NCI-H2196 (cell line): ENCODE measurements at regions not wholly inside any gene's neighbourhood (a gene's known extent, or its start where the extent isn't known, plus 50 kb on each side); places are given as distances from the start of the nearest gene placed in this dataset.
"Not testable (repeated sequence)": the region's sequence is repeated elsewhere in the genome, so short reads cannot be mapped to it uniquely, and the experiment has no call there.

Experiments used
- DNase-seq: peaks from one replicate; lab custom pipeline; 2025; ENCODE audit not compliant: unreplicated experiment; lab: John Stamatoyannopoulos, UW

GRCh38 chr6:147651-148050, 144.6 kb upstream of the DUSP22 start:
- DNase-seq, result not testable (repeated sequence)

GRCh38 chr6:148051-148984, 144.0 kb upstream of the DUSP22 start:
- DNase-seq, result peak; percentile 42

- not testable (repeated sequence) for DNase-seq
Observed at GRCh38 chr6:150147-150546, 142.1 kb upstream of the DUSP22 start.

GRCh38 chr6:152436-152835, 139.9 kb upstream of the DUSP22 start:
- not testable (repeated sequence) for DNase-seq

- DNase-seq, result not testable (repeated sequence)
Observed at GRCh38 chr6:153026-153425, 139.3 kb upstream of the DUSP22 start.

GRCh38 chr6:153867-154266, 138.4 kb upstream of the DUSP22 start:
- not testable (repeated sequence) for DNase-seq

DNA sequence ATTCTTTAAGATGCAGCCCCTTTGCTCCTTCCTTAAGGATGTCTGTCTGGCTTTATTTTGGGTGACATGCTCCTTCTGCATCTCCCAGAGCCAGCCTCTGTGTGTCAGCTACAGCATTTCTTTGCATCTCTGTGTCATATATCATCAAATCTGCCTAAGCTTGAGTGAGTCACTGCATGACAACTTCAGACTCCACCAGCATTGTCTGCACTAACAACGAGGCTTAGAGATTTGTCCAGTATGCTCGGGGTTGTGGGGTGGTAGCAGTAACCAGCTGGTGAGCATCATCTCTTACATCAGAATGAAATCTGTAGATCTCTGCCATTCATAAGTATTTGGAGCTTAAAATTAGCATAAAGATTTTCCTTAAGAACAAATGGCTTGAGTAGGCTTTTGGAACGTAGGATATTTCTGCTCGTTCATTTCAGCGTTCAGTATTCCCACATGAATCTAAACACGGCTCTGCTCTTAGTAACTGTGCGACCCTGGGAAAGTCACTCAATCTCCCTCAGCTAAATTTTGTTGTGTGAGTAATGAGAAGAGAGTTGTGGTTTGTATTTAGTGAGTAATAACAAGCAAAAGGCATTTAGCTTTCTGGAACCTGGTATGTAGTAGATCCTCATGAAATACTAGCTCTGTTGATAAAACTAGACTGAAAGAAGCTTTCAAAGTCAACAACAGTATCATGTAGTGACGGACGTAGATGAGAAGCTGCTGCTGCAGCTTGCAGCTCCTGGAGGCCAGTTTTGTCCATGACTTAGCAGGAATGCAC, 137.8 kb upstream of the DUSP22 start:
- DNase-seq, result not testable (repeated sequence)

DNA sequence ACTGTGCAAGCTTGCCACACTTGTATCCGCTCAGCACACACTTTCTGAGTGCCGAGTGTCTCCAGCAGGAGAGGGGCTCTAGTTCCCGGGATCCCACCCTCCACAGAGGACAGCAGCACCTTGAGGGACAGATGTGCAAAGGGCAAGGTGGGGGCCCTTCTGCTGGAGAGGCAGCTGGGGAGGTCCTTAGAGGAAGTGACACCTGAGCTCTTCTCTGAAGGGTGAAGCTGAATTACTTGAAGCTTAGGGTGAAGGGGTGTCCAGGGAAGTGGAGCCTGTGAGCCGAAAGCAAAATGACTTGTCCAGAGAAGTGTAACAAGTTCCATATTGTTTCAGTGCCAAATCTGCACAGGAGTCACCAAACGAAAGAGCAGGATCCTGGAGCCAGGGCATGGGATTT, 136.3 kb upstream of the DUSP22 start:
- DNase-seq, result no peak

DNA sequence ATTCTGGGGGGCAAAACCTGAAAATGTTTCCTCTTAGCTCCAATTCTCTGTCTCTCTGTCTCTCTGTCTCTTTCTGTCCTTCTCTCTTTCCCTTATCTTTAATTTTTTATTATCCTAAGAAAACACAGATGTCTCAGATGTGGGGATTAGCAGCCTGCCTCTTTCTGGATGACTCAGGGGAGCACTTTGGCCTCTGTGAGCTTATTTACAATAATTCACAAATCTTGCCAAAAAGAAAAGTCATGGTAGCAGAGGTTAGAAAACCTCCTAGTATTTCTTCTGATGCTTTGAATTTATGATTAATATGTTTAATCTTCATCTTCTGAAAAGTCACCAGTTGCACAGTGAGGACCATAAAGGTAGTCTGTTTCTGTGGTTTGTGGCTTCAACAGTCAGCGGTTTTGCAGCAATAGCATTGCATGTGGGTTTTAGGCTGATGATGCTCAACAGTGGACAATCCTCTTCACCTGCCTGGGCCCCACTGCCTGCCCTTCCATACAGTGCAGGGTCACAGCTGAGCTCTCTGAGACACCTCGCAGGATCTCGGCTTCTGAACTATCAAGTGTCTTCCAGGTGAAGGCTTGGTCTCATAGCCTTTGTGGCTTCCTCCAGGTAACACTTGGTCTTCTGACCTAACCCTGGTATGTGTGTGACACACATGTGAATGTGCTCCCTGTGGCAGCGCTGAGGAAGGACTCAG, 135.7 kb upstream of the DUSP22 start:
- not testable (repeated sequence) for DNase-seq

- DNase-seq, result not testable (repeated sequence)
Observed at GRCh38 chr6:157176-157575, 135.1 kb upstream of the DUSP22 start.

DNA sequence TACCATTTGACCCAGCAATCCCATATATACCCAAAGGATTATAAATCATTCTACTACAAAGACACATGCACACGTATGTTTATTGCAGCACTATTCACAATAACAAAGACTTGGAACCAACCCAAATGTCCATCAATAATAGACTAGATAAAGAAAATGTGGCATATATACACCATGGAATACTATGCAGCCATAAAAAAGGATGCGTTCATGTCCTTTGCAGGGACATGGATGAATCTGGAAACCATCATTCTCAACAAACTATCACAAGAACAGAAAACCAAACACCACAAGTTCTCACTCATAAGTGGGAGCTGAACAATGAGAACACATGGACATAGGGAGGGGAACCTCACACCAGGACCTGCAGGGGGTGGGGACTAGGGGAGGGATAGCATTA, 130.6 kb upstream of the DUSP22 start:
- DNase-seq, result not testable (repeated sequence)

- no peak for DNase-seq
Observed at GRCh38 chr6:164720-165119, 127.6 kb upstream of the DUSP22 start.

DNA sequence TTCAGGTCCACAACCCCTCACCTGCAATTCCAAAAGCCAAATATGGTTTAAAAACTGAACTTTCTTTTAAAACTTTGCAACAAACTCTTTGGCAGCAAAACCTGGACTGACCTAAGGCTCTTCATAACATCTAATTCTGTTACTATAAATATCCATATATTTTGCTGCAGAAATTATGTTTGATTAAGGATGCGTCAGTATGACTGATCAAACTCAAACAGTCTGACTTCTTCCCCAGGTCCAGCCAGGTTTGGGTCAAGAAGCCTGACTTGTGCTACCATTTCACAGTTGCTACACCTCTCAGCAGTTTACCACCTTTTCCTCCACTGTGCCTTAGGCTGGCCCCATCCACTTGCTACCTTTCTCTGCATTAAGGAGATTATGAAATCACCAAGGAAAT, 127.0 kb upstream of the DUSP22 start:
- no peak for DNase-seq

DNA sequence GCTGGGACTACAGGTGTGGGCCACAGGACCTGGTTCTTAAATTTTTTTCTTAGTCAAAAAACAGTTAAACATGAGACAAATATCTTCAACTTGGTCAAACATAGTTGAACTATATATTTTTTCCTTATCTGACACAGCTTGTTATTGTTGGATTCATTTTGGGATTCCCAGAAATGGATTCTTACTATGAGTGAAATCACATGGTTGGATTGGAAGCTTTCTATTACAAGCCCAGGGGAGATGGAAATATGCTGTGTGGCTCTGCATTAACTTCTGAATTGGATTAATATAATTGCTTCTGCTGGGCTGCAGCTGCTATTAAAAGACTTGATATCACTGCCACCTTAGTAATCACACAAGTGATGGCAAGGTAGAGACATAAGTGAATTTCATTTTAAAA, 126.4 kb upstream of the DUSP22 start:
- DNase-seq, result no peak

DNA sequence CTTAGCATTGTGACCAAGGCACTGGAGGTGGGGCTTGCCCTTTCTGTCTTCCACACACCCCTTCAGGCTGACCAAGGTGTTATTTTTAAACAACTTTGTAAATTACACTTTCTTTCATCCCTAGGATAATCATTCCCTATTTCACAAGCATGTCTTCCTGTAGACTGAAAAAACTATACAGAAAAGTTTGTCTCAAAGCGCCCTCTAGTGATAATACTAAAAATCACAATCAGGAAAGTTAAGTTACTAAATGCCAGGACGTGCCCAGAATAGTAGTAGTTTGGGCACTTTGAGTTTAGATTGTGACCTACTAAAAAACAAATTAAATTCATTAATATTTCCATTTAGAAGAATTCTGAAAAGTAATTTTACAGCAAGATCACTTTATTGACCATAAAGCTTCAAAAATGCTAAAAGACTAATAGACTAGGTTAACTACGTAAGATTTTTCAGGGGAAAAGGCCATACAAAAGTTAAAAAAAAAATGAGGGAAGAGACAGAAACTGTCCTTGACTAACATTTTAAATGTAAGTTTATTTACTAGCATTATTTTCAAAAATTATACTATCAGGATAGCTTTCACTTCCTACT, 123.3 kb upstream of the DUSP22 start:
- DNase-seq, result peak; percentile 46

- DNase-seq, result no peak
Observed at GRCh38 chr6:174036-174435, 118.3 kb upstream of the DUSP22 start.

GRCh38 chr6:175680-176079, 116.6 kb upstream of the DUSP22 start:
- no peak for DNase-seq

- no peak for DNase-seq
Observed at GRCh38 chr6:176766-177165, 115.5 kb upstream of the DUSP22 start.

DNA sequence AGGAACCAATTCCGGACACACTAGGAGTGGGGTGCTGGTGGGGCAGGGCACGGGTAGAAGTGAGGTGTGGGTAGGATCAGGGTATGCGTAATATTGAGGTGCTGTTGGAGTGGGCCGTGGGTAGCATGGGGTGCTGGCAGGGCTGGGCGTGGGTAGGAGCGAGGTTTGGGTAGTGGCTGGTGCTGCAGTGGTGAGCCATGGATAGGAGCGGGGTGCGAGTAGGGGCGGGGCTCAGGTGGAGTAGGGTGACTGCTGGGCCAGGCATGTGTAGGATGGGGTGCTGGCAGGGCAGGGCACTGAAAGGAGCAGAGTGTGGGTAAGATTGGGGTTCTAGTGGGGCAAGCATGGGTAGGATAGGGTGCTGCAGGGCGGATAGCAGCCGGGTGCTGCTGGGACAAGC, 114.2 kb upstream of the DUSP22 start:
- no peak for DNase-seq

GRCh38 chr6:178929-179328, 113.4 kb upstream of the DUSP22 start:
- not testable (repeated sequence) for DNase-seq

DNA sequence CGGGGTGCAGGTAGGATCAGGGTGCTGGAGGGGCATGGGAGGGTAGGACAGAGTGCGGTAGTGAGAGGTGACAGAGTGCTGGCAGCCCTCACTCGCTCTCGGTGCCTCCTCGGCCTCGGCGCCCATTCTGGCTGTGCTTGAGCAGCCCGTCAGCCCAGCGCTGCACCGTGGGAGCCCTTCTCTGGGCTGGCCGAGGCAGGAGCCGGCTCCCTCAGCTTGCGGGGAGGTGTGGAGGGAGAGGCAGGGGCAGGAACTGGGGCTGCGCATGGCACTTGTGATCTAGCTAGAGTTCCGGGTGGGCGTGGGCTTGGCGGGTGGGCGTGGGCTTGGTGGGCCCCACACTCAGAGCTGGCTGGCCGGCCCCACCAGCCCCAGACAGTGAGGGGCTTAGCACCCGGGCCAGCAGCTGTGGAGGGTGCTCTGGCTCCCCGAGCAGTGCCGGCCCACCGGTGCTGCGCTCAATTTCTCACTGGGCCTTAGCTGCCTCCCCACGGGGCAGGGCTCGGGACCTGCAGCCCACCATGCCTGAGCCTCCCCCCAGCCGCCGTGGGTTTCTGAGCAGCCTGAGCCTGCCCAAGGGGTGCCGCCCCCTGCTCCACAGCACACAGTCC, 112.8 kb upstream of the DUSP22 start:
- no peak for DNase-seq
